ENCODE measurements at regions not wholly inside any gene's neighbourhood (a gene's known extent, or its start where the extent isn't known, plus 50 kb on each side); places are given as distances from the start of the nearest gene placed in this dataset.
A peak's percentile ranks its signal among the peaks of the same experiment; 100 is the strongest.
"Not testable (repeated sequence)": the region's sequence is repeated elsewhere in the genome, so short reads cannot be mapped to it uniquely, and the experiment has no call there.

DNA sequence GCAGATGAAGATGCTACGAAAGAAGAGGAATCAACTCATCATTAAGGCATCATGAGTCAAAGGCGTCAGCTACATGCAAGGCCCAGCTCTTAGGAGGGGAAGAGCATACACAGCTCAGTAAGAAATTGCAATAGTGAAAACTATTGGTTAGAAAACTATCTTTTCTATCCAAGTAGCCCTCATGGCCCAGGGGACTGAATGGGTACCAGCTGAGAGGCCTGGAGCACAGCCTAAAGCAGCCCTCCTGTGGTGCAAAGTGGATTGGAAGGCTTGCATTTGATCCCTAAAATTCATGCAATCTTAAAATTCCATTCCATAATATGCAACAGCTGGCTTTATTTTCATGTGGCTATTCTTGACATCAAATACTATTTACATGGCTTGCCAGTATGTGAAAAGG, 251.8 kb upstream of the USP24 start:
- no peak for DNase-seq

DNA sequence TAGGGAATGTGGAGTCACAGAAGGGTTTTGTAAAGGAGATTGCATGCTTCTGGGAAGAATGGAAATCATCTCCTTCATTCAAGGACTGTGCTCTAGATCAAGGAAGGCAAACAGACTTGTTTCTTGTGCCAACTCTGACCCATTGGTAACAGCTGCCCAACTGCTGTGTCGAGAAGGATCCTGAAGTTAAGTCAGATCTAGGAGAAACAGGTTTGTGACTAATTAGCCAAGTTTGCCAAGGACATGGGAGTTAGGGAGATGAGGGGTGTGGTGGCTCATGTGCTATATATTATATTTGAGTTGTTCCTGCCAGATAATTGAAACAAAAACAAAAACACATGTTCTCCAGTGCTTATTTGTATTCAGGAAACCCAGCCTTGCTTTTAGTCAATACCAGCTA, 251.2 kb upstream of the USP24 start:
- no peak for DNase-seq

DNA sequence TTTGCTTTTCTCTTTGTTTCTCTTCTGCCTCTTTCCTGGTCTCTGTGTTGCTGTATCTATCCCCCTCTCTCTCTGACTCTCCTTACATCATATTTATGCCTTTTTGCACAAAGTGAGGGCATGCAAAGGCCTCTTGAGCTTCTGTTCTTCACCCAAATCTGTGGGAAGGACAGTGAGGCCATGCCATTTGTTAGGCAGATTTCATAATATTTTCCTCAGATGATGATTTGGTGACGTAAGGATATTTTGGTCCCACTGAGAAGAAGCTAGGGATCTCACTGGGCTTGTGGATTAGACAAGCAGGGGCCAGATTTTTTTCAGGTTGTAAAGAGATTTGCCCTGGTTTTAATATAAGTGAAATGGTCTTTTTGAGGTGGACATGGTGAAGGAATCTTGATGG, 249.4 kb upstream of the USP24 start:
- no peak for DNase-seq

DNA sequence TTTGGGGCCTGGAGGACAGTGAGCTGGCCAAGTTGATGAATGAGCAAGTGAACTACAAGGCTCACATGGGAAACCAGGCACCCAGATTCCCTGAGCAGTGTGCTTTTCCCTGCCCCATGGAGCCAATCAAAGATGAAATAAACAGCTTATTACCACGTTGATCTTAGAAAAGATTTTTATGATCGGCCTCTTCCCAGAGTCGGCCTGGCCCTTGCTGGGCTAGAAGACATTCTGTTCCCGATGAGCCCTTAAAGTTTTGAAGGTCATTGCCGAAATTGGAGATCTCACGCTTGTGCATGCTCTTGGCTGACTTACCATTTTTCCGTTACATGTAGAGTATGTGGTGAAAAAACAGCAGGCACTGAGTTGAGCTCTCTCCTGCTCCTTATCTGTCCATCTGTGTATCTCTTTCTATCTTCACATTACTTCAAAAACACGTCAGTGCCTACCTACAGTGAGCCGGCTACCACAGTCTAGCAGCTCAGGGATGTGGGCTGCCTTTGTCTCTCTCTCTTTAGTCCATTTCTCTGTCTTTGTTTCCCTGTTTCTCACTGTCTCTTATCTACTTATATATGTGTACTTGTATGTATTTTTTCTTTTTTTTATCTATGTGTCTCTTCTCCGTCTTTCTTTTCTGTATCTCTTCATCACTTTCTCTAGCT, 248.8 kb upstream of the USP24 start:
- DNase-seq = peak in 1 of 5 experiments; percentile 79

DNA sequence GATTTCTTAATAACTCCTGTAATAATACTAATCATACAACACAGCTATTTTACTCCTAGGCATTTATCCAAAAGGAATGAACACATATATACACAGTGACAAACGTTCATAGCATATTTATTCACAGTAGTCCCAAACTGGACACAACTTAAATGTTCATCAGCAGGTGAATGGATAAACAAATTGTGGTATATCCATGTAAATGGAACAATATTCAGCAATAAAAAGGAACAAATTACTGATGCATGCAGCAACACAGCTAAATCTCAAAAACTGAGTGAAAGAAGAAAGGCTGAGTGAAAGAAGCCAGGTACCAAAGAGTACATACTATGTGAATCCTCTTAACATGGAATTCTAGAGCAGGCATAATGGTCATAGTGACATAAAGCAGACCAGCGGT, 242.7 kb upstream of the USP24 start:
- DNase-seq = no peak

DNA sequence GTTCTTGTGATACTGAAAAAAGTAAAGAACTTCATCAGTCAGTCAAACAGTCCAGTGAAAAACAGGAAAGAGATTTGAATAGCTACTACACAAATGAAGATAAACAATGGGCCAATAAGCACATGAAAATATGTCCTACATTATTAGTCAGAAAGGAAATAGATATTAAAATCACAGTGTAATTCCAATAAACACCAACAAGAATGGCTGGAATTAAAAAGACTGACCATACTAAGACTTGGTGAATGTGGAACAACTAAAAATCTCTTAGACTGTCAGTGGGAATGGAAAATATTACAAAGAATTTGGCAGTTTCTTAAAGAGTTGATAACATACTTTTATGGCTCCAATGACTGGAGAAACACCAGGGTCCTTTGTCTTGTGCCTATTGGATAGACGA, 241.8 kb upstream of the USP24 start:
- no peak for DNase-seq

DNA sequence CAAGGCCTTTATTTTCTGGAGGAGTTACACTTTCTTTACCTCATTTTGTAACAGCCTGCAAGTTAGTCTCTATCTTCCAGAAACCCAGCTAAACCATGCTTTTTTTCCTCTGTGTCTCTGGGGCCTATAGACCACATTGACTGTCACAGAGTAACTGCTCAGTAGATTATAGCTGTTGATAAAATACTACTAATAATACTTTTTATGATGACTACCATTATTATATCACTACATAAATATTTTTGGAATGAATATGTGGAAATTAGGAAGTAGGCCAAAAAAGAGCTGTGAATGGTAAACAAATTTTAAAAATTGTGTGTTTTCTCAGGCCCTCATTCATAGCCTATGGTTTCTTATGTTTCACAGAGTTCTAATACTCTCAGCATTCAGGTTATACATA, 233.1 kb upstream of the USP24 start:
- DNase-seq = no peak

DNA sequence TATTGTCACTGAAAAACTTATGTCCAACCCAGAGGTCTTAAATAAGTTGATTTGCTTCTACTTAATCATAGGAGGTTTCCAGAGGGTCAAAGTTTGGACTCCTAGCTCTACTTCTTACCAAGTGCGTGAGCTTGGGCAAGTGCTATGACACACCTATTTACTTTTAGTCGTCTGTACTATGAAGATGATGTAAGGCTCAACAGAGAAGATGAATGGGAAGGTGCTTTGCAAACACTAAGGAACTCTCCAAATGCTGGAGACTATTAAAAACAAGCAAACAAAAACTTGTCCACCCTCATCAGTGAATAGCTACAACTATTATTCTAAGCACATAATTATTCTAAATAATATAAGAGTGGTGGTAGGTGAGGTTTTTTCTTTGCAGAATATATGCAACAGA, 232.3 kb upstream of the USP24 start:
- DNase-seq = no peak

DNA sequence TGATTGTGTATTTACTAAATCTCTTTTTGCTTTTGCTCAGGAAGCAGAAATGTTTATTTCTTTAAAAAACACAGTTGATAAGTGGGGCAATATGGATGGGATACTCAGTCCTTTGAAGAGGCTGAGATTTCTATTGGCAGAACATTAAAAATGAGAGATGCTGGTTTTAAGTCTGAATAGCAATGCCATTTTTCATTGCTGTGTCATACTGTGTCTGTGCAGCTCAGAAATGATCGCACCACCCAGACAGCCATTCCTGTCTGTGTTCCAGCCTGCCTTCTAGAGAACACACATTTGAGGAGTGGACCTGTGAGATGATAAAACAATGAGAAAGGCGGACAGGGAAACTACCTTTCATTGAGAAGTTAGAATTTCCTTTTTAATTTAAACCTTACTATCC, 231.2 kb upstream of the USP24 start:
- no peak for DNase-seq

DNA sequence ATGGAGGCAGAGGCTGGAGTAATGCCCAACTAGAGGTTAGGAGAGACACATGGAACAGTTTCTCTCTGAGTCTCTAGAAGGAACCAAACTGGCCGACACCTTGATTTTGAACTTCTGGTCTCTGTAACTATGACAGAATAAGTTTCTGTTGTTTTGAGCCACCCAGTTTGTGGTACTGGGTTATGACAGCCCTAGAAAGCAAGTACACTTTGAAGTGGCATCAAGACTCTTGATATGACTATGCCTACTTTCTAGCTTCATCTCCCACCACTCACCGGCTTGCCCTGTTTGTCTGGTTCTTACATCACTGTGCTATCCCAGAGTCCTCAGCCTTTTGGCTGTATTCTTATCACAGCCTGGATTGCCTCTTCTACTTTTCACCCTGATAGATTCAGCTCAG, 230.3 kb upstream of the USP24 start:
- peak in 1 of 5 experiments; percentile 61 for DNase-seq

DNA sequence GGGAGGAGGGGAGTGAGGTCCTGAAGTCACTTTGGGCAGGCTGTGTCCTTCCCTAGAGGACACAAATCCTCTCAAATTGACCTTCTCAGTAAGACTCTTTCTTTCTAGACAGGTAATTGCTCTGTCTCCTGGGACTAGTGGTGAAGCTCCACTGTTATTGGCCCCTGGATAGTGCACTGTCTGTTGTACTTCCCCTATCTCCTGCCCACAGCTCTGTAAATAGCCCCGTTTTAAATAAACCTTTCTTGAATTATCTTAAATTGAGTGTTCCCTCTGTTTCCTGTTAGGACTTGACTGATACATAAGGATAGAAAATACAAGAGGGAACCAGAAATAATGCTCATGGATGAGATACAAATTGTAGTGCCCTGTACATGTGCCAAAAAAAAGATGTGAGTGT, 229.5 kb upstream of the USP24 start:
- no peak for DNase-seq

DNA sequence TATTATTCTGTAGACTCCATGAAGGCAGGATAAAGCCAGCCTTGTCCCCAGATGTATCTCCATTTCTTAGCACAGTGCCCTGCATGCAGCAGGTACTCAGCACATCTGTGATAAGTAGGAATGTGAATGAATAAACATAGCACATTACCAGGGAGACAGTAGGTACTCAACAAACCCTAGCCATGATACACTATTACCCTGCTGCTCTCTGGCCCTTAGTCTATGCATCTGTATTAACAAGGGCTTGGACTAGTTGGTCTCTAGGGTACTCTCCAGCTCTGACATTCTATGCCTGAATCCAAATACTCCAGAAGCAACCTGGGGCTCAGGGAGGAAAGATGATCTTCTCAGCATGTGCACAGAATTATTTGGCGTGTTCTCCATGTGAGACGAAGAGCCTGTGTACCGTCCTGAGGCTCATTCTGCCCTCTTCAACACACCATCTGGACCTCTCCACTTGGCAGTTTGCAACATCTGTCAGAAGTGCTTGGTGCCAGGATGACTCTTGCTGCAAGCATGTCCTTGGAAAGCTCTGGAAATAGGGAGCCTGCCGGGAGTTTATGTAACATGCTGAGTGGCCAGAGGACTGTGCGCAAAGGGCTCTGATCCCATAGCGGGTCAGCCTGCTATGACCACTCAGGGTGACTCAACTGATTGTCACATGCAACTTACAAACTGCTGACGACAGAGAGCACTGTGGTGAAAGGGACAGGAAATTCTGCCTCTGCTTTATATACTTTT, 228.2 kb upstream of the USP24 start:
- no peak for DNase-seq

DNA sequence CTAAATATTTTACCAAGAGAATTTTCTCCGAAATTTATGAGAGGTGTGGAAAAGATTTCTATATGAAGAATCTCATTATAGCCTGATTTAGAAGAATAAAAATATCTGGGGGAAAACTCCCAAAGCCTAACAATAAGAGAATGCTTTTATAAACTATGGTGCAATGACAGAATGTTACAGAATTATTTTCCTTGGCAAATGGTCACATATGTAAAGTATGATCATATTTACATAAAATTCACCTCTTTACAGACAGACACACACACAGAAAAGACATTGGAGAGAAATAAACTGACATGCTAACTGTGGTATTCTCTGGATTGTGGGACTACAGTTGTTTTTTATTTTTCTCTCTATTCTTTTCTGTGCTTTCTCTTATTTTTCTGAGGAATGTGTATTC, 226.3 kb upstream of the USP24 start:
- no peak for DNase-seq

DNA sequence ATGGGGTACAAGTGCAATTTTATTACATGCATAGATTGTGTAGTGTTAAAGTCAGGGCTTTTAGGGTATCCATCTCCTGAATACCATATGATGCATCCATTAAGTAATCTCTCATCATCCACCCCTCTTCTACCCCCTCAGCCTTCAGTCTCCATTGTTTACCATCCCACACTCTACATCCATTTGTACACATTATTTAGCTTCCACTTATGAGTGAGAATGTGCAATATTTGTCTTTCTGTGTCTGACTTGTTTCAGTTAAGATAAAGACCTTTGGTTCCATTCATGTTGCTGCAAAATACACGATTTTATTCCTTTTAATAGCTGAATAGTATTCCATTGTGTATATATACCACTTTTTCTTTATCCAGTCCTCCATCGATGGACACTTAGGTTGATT, 222.5 kb upstream of the USP24 start:
- no peak for DNase-seq

DNA sequence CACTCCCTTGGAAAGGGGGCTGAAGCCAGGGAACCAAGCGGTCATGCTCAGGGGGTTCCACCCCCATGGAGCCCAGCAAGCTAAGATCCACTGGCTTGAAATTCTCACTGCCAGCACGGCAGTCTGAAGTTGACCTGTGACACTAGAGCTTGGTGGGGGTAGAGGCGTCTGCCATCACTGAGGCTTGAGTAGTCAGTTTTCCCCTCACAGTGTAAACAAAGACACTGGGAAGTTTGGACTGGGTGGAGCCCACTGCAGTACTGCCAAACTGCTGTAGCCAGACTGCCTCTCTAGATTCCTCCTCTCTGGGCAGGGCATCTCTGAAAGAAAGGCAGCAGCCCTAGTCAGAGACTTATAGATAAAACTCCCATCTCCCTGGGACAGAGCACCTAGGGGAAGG, 215.6 kb upstream of the USP24 start:
- not testable (repeated sequence) for DNase-seq

DNA sequence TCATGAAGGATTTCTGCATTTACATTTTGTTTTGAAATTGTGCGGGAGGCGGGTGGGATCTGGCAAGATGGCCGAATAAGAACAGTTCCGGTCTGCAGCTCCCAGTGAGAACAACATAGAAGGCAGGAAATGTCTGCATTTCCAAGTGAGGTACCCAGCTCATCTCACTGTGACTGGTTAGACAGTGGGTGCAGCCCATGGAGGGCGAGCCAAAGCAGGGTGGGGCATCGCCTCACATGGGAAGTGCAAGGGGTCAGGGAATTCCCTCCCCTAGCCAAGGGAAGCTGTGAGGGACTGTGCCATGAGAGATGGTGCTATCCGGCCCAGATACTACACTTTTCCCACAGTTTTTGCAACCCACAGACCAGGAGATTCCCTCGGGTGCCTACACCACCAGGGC, 215.0 kb upstream of the USP24 start:
- not testable (repeated sequence) for DNase-seq

DNA sequence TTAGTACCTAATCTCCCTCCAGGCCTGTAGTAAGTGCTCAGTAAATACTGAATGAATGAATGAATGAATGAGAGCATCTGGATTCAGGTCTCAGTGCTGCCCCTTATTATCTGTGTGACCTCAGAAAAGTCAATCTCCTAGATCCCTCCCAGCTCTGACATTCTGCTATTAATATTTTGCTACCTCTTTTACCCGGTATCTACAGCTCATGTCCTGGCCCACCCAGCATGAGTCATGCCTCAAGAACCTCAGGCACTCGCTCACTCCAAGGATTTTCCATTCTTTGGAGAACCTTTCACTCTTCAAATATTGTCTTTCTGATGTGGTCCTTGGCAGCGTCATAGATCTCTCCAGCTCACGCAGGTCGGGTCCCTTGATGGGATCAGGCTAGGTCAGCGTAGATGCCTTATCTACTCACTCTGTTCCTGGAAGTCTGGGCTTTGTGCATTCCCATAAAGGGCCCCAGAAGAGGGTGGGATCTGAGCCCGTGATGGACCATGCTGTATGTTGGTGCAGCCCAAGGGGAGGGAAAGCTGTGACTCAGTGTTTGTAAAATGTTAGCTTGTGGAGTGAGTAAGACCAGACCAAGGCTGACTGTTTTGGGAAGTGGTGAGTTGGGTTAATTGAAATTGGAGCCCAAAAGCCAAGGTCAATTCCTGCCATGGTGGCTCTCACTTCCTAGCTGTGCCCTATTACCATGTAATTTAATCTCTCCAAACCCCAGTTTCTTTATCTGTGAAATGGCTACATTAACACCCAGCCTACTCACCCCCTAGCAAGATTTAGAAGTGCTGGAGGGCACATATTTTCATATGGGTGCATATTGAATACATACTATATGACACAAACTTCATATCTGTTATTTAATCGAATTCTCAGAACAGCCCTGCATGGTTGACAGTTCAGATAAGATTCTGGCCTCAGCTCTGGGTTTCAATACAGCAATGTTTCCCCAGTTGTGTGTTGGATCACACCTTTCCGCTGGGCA, 214.1 kb upstream of the USP24 start:
- no peak for DNase-seq

DNA sequence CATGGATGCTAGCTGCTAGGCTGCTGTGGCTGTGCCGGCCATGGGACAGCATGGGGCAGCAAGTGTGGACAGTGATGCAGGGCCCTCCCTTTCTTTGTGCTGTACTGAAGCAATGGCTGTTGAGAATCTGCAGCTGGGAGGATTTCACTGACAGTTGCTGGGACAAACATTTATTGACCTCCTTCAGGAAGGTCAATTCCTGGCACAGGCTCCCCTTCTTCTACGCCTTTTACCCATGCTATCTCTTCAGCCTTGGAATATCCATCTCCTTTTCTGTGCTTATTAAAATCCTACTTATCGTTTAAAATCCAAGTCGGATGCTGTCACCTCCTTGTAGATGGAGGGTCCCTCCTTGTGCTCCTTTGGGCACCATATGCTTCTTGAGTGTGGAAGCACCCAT, 213.1 kb upstream of the USP24 start:
- DNase-seq = no peak

DNA sequence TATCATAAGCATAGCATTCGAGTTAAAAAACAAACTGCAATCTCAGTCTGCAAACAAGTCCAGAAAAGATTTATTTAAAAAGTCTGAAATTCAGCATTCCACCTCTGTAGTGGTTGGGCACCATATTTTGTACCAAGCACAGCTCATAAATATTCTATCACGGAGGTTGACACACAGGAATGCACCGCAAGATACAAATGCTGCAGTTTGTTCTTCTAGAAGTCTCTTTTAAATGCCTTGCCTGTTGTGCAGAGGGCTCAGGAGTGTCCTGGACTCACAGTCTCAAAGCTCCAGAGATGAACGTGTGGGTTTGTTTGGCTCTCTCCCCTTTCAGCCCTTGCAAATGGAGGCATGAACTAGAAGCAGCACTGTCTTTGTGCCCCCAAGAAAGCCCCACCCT, 212.4 kb upstream of the USP24 start:
- DNase-seq = no peak

DNA sequence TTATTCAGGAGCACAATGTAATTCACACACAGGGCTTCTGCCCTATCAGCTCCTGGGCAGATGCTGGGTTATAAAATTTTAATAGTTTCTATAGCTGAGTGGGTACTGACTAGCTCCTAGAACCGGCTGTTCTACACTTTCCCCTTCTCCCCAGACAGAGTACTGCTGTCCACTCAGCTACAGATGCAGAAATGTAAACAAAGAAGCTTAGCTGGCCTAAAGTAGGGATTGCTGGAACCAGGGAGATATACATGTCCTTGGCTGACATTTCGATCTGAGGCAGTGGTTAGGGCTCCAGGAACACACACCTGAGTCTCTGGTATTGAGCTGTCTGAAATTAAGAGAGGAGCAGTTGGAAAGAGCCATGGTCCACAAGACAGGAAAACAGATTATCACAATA, 211.5 kb upstream of the USP24 start:
- no peak for DNase-seq

DNA sequence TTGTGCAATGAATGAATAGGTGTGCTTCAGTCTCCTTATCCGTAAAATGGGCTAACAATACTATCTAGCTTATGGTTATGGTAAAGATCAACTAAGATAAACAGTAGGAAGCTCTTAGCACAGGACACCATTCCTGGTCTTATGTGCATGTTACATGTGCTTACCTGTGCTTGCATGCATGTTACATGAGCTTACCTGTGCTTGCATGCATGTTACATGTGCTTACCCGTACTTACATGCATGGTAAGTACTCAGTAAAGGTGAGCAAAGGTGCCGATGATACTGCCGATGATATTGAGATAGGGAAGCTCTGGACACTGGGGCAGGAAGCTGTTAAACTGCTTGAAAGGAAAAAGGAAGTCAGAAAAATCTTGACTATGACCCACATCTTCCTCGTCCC, 211.0 kb upstream of the USP24 start:
- no peak for DNase-seq

DNA sequence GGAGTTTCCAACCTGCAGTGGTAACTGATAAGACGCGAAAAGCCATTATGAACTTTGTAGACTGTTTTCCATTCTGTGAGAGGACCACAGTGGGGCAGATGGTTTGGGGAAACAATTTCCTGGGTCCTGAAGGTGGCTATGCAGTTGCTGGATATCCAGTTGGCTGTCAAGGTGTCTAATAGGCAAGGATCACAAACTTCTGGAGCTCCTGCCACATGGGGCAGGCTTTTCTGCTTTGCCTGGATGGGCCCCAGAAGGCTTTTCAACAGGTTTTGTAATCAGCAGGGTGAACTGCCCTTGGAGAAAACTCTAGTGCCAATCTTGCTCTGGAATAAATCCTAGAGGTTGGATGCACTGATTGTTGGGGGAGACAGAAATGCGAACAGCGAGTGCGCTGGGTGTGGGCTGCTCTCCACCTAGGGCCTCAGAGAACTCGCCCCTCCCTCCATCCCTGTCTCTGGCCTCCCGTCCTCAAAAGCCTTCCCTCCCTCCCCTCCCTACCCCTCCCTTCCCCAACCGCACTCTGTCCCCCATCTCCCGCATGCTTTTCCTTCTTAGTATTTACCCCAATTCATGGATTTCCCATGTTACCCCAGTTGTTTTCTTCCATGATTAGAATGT, 210.3 kb upstream of the USP24 start:
- DNase-seq = no peak

DNA sequence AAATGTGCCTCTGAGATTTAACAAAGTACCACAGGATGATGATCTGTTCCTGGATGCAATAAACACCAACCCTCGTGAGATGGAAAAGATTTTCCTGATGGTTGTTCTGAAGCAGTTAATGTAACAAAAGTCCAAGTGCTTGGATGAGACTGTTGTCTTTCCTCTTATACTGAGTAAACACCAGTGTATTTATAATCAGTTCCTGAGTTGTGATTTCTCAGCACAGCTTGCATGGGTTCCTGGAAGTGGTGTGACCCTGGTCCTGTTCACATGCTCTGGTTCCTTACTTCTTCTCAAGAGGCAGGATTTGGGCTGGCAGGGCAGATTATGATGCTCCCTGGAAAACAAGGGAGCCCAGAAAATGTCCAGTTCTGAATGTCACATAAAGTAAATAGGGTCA, 208.2 kb upstream of the USP24 start:
- DNase-seq = no peak
